ENCODE measurements at regions not wholly inside any gene's neighbourhood (a gene's known extent, or its start where the extent isn't known, plus 50 kb on each side); places are given as distances from the start of the nearest gene placed in this dataset.
"Not testable (repeated sequence)": the region's sequence is repeated elsewhere in the genome, so short reads cannot be mapped to it uniquely, and the experiment has no call there.

DNA sequence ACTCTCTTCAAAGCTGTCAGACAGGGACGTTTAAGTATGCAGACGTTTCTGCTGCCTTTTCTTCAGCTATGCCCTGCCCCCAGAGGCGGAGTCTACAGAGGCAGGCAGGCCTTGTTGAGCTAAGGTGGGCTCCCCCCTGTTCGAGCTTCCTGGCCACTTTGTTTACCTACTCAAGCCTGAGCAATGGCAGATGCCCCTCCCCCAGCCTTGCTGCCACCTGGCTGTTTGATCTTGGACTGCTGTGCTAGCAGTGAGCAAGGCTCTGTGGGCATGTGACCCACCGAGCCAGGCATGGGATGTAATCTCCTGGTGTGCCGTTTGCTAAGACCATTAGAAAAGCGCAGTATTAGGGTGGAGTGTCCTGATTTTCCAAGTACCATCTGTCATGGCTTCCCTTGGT, 900.4 kb upstream of the MDGA2 start:
- DNase-seq (ENCODE audit: low read depth, low spot score): no peak
- Histone ChIP-seq H3K27ac (ENCODE audit: low read length) (no peak overlapping the region), H3K4me1 (ENCODE audit: control insufficient read depth, insufficient read depth, low read length) (peaks cover 1% of the 10 kb centered on the region; the same call in 1 of the 2 replicates), H3K4me3 (ENCODE audit: low read length) (no peak overlapping the region), H3K36me3 (ENCODE audit: control insufficient read depth, insufficient read depth, low read length) (no peaks in the 10 kb centered on the region), H3K27me3 (ENCODE audit: control insufficient read depth, insufficient read depth, low read length) (no peaks in the 10 kb centered on the region), H3K9me3 (ENCODE audit: control insufficient read depth, insufficient read depth, low read length) (no peaks in the 10 kb centered on the region)
- WGBS (ENCODE audit: insufficient coverage, insufficient read length): no CpG with 5 or more reads among the region's 7 CpGs

DNA sequence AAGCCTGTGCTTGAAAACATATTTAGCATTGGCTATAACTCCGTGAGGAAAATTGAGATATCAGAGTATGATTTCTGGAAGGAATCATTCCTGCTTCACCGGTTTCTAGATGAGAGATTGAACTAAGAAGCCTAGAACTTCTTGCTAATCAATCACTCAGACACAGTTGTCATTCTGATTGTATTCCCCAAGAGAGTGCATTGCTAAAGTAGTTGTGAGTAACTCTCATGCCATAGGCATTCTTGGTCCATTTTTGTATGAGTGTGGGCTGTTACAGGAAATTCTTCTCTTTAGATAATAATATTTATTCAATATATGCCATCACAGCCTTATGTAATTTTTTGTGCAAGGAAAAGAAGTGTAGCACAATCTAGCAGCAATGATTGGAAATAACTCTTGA, 893.3 kb upstream of the MDGA2 start:
- no CpG with 5 or more reads among the region's 2 CpGs for WGBS (ENCODE audit: insufficient coverage, insufficient read length)
- no peaks in the 10 kb centered on the region; the same call in 1 of the 2 replicates for H3K9me3 ChIP-seq (ENCODE audit: control insufficient read depth, insufficient read depth, low read length)
- H3K4me1 ChIP-seq (ENCODE audit: control insufficient read depth, insufficient read depth, low read length): no peaks in the 10 kb centered on the region
- no peak overlapping the region for H3K27ac ChIP-seq (ENCODE audit: low read length)
- DNase-seq (ENCODE audit: low read depth, low spot score): no peak
- H3K4me3 ChIP-seq (ENCODE audit: low read length): no peak overlapping the region
- H3K36me3 ChIP-seq (ENCODE audit: control insufficient read depth, insufficient read depth, low read length): no peaks in the 10 kb centered on the region
- H3K27me3 ChIP-seq (ENCODE audit: control insufficient read depth, insufficient read depth, low read length): no peaks in the 10 kb centered on the region

DNA sequence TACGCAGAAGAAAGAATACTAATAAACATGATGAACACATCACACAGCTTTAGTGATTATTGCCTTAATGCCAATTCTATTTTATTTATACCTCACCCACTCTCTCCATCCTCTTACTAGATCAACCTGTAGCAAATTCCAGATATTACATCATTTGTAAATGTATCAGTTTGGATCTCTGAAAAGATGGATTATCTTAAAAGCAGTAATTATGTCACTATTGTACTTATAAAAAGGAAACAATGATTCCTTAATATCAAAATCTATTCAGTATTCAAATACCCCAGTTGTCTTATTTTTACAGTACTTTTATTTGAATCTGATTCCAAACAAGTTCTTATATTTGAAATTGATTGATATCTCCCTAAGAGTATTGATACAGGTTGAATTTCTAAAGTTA, 892.8 kb upstream of the MDGA2 start:
- H3K27ac ChIP-seq (ENCODE audit: low read length): no peak overlapping the region
- no peaks in the 10 kb centered on the region for H3K27me3 ChIP-seq (ENCODE audit: control insufficient read depth, insufficient read depth, low read length)
- no peaks in the 10 kb centered on the region for H3K36me3 ChIP-seq (ENCODE audit: control insufficient read depth, insufficient read depth, low read length)
- no peaks in the 10 kb centered on the region for H3K4me1 ChIP-seq (ENCODE audit: control insufficient read depth, insufficient read depth, low read length)
- no peaks in the 10 kb centered on the region; the same call in 1 of the 2 replicates for H3K9me3 ChIP-seq (ENCODE audit: control insufficient read depth, insufficient read depth, low read length)
- H3K4me3 ChIP-seq (ENCODE audit: low read length): no peak overlapping the region
- no CpG with 5 or more reads among the region's 1 CpG for WGBS (ENCODE audit: insufficient coverage, insufficient read length)
- no peak for DNase-seq (ENCODE audit: low read depth, low spot score)

DNA sequence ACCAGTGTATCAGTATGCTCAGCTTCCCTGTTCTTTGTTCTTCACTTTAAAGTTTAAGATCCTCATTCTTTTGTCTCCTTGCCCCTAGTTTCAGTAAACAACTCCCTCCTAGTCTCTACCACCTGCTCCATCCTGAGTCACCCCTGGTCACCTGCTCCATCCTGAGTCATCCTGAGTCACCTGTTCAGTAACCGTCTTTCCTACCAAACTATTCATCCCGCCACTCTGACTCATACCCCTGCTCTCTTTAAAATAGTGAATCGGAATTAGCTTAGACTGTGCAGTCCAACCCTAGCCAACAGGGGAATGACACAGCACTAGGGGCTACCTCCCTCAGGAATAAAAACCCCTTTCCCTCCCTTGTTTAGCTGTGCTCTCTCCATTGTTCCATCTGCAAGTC, 888.1 kb upstream of the MDGA2 start:
- H3K4me3 ChIP-seq (ENCODE audit: low read length): no peak overlapping the region
- no peak overlapping the region for H3K27ac ChIP-seq (ENCODE audit: low read length)
- H3K36me3 ChIP-seq (ENCODE audit: control insufficient read depth, insufficient read depth, low read length): no peaks in the 10 kb centered on the region
- no peaks in the 10 kb centered on the region; the same call in 1 of the 2 replicates for H3K27me3 ChIP-seq (ENCODE audit: control insufficient read depth, insufficient read depth, low read length)
- no CpG with 5 or more reads among the region's 3 CpGs for WGBS (ENCODE audit: insufficient coverage, insufficient read length)
- DNase-seq (ENCODE audit: low read depth, low spot score): no peak
- no peaks in the 10 kb centered on the region; the same call in 1 of the 2 replicates for H3K9me3 ChIP-seq (ENCODE audit: control insufficient read depth, insufficient read depth, low read length)
- peaks cover 1% of the 10 kb centered on the region; the same call in 1 of the 2 replicates for H3K4me1 ChIP-seq (ENCODE audit: control insufficient read depth, insufficient read depth, low read length)

DNA sequence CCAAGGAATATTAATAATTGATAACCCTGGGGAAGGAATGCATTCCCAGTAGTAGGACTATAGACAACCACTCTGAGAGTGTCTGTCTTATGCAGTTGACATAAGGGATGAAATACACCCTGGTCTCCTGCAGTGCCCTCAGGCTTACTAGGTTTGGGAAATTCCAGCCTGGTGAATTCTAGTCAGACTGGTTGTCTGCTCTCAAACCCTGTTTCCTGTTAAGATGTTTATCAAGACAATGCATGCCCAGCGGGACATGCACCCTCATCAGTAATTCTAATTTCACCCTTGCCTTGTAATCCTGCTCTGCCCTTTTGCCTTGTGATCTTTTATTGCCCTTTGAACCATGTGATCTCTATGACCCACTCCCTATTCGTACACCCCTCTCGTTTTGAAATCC, 886.0 kb upstream of the MDGA2 start:
- H3K9me3 ChIP-seq (ENCODE audit: control insufficient read depth, insufficient read depth, low read length); H3K4me3 ChIP-seq (ENCODE audit: low read length); H3K27me3 ChIP-seq (ENCODE audit: control insufficient read depth, insufficient read depth, low read length); H3K36me3 ChIP-seq (ENCODE audit: control insufficient read depth, insufficient read depth, low read length); H3K27ac ChIP-seq (ENCODE audit: low read length); H3K4me1 ChIP-seq (ENCODE audit: control insufficient read depth, insufficient read depth, low read length): not testable (repeated sequence)
- peak; percentile 61 for DNase-seq (ENCODE audit: low read depth, low spot score)
- no CpG with 5 or more reads among the region's 3 CpGs for WGBS (ENCODE audit: insufficient coverage, insufficient read length)

DNA sequence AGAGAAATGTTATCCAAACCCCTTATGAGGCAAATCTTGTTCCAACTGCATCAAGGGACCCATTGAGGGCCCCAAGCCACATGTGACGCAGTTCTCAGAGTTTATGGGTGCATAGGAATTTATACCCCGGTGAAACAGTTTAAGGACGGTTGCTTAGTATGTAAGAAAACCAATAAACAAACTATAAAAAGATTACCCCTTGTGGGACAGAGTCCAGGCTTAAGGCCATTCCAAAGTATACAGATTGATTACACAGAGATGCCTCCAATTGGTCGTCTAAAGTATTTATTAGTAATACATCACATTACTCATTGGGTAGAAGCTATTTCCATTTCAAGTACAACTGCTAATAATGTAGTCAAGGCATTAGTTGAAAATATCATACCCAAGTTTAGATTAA, 885.0 kb upstream of the MDGA2 start:
- no CpG with 5 or more reads among the region's 4 CpGs for WGBS (ENCODE audit: insufficient coverage, insufficient read length)
- Histone ChIP-seq H3K4me1 (ENCODE audit: control insufficient read depth, insufficient read depth, low read length) (peaks cover 1% of the 10 kb centered on the region; the same call in 1 of the 2 replicates), H3K27me3 (ENCODE audit: control insufficient read depth, insufficient read depth, low read length) (no peaks in the 10 kb centered on the region; the same call in 1 of the 2 replicates), H3K9me3 (ENCODE audit: control insufficient read depth, insufficient read depth, low read length) (no peaks in the 10 kb centered on the region; the same call in 1 of the 2 replicates), H3K27ac (ENCODE audit: low read length) (no peak overlapping the region), H3K4me3 (ENCODE audit: low read length) (no peak overlapping the region), H3K36me3 (ENCODE audit: control insufficient read depth, insufficient read depth, low read length) (no peaks in the 10 kb centered on the region)
- DNase-seq (ENCODE audit: low read depth, low spot score): no peak

DNA sequence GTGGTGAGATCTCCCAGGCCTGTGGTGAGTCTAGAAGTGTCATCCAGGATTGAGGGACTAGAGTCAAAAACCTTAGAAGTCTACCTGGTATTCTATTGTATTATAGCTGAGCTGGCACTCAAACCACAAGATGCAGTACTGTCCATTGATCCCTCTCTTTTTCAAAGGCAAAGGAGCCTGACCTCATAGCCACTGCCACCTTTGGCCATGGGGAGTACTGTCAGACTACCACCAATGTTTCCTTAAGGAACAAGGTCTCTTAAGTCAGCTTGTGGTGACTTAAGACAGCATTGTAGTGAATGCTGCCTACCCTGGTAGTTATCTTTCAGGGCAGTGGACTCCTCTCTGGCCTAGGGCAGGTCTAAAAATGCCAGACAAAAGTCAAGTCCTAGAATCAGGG, 878.0 kb upstream of the MDGA2 start:
- Histone ChIP-seq H3K27ac (ENCODE audit: low read length) (no peak overlapping the region), H3K4me1 (ENCODE audit: control insufficient read depth, insufficient read depth, low read length) (no peaks in the 10 kb centered on the region), H3K4me3 (ENCODE audit: low read length) (no peak overlapping the region), H3K9me3 (ENCODE audit: control insufficient read depth, insufficient read depth, low read length) (no peaks in the 10 kb centered on the region), H3K27me3 (ENCODE audit: control insufficient read depth, insufficient read depth, low read length) (no peaks in the 10 kb centered on the region; the same call in 1 of the 2 replicates), H3K36me3 (ENCODE audit: control insufficient read depth, insufficient read depth, low read length) (no peaks in the 10 kb centered on the region)
- no peak for DNase-seq (ENCODE audit: low read depth, low spot score)

DNA sequence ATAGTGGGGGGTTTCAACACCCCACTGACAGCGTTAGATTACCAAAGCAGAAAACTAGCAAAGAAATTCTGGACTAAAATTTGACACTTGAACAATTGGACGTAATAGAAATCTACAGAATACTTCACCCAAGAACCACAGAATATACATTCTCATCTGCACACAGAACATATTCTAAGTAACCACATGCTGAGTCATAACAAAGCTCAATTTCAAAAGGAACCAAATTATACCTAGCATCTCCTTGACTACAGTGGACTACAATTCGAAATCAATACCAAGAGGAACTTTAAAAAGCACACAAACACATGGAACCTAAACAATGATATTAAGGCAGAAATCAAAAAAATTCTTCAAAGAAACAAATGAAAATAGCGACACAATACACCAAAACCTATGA, 871.6 kb upstream of the MDGA2 start:
- no peak for DNase-seq (ENCODE audit: low read depth, low spot score)
- Histone ChIP-seq H3K4me1 (ENCODE audit: control insufficient read depth, insufficient read depth, low read length) (no peaks in the 10 kb centered on the region; the same call in 1 of the 2 replicates), H3K36me3 (ENCODE audit: control insufficient read depth, insufficient read depth, low read length) (no peaks in the 10 kb centered on the region), H3K9me3 (ENCODE audit: control insufficient read depth, insufficient read depth, low read length) (no peaks in the 10 kb centered on the region), H3K27me3 (ENCODE audit: control insufficient read depth, insufficient read depth, low read length) (no peaks in the 10 kb centered on the region), H3K4me3 (ENCODE audit: low read length) (no peak overlapping the region), H3K27ac (ENCODE audit: low read length) (no peak overlapping the region)
- no CpG with 5 or more reads among the region's 4 CpGs for WGBS (ENCODE audit: insufficient coverage, insufficient read length)

DNA sequence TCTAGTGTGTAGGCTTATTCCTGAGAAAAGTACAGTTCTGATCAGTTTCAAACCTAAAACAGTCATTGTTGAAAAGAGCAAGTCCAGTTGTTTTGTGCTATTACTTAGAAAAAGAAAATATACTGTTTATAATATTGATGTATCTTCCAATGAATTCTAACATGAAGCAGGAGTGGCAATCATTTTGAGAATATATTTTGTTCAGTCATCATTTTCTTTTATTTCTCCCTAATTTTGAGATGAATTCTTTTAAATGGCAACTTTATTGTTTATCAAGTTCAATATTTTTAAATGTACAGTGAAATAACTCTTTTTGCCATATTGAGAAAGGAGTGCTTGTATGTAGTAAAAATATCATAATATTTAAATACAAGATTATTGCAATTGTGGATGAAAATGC, 862.2 kb upstream of the MDGA2 start:
- DNase-seq (ENCODE audit: low read depth, low spot score): no peak
- no peaks in the 10 kb centered on the region for H3K4me1 ChIP-seq (ENCODE audit: control insufficient read depth, insufficient read depth, low read length)
- no peak overlapping the region for H3K27ac ChIP-seq (ENCODE audit: low read length)
- no peak overlapping the region for H3K4me3 ChIP-seq (ENCODE audit: low read length)
- H3K36me3 ChIP-seq (ENCODE audit: control insufficient read depth, insufficient read depth, low read length): no peaks in the 10 kb centered on the region
- no peaks in the 10 kb centered on the region for H3K27me3 ChIP-seq (ENCODE audit: control insufficient read depth, insufficient read depth, low read length)
- H3K9me3 ChIP-seq (ENCODE audit: control insufficient read depth, insufficient read depth, low read length): no peaks in the 10 kb centered on the region

DNA sequence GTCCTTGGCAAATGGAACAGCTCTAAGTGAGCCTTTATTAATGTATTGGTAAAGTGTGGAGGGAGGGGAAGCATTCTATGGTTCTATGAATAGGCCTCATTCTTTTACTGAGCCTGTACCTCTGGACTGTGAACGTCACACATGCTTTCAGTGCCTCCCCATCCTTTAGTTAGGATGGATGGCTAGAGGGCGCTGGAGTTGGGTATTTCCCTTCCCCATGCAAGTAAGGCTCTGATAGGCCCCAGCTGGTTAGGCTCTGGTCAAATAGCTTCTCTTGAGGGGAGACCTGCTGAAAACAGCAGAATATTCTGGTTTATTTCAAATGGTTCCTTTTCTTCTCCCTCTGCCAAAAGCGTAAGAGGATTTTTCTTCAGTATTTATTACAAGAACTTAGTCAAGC, 860.9 kb upstream of the MDGA2 start:
- no peaks in the 10 kb centered on the region for H3K9me3 ChIP-seq (ENCODE audit: control insufficient read depth, insufficient read depth, low read length)
- DNase-seq (ENCODE audit: low read depth, low spot score): peak; percentile 47
- no peaks in the 10 kb centered on the region for H3K27me3 ChIP-seq (ENCODE audit: control insufficient read depth, insufficient read depth, low read length)
- H3K27ac ChIP-seq (ENCODE audit: low read length): no peak overlapping the region
- WGBS (ENCODE audit: insufficient coverage, insufficient read length): no CpG with 5 or more reads among the region's 3 CpGs
- H3K4me3 ChIP-seq (ENCODE audit: low read length): no peak overlapping the region
- H3K36me3 ChIP-seq (ENCODE audit: control insufficient read depth, insufficient read depth, low read length): no peaks in the 10 kb centered on the region
- H3K4me1 ChIP-seq (ENCODE audit: control insufficient read depth, insufficient read depth, low read length): no peaks in the 10 kb centered on the region

DNA sequence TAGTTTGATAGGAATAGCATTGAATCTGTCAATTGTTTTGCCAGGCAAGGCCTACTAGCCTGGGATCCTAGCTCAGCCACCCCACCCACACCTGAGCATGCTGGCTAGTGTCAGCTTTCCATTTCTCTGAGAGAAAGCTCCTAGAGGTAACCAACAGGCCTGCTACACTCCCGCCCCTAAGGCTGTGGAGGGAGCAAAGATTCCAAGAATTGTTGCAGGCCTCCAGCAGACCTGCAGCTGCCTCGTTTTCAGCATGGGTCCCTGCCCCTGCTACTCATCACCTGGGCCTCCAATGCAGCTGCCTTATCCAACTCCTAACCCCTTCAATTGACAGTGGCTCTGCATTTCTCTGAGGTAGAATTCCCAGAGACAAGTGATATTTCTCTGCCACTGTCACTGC, 852.4 kb upstream of the MDGA2 start:
- Histone ChIP-seq H3K9me3 (ENCODE audit: control insufficient read depth, insufficient read depth, low read length) (no peaks in the 10 kb centered on the region), H3K4me1 (ENCODE audit: control insufficient read depth, insufficient read depth, low read length) (no peaks in the 10 kb centered on the region), H3K27me3 (ENCODE audit: control insufficient read depth, insufficient read depth, low read length) (no peaks in the 10 kb centered on the region), H3K27ac (ENCODE audit: low read length) (no peak overlapping the region), H3K36me3 (ENCODE audit: control insufficient read depth, insufficient read depth, low read length) (no peaks in the 10 kb centered on the region), H3K4me3 (ENCODE audit: low read length) (no peak overlapping the region)
- DNase-seq (ENCODE audit: low read depth, low spot score): no peak
- WGBS (ENCODE audit: insufficient coverage, insufficient read length): no CpG with 5 or more reads among the region's 2 CpGs

Data from iPS DF 6.9 (cell line).